Osteocyte (in vitro differentiated cells): ENCODE measurements at regions not wholly inside any gene's neighbourhood (a gene's known extent, or its start where the extent isn't known, plus 50 kb on each side); places are given as distances from the start of the nearest gene placed in this dataset.
"Not testable (repeated sequence)": the region's sequence is repeated elsewhere in the genome, so short reads cannot be mapped to it uniquely, and the experiment has no call there.

Source experiments
- DNase-seq: peaks from one replicate; pipeline ENCODE4 v3.0.0; 2021; ENCODE audit warnings: mixed read lengths; ENCODE audit not compliant: unreplicated experiment; ENCODE audit errors: extremely low spot score
- H3K27ac Mint-ChIP-seq: one replicate; pipeline ENCODE4 v1.8.0; 2021; ENCODE audit warnings: mild to moderate bottlenecking, mixed read lengths; ENCODE audit not compliant: unreplicated experiment
- H3K27me3 Mint-ChIP-seq: one replicate; pipeline ENCODE4 v1.8.0; 2021; ENCODE audit warnings: mixed read lengths; ENCODE audit not compliant: unreplicated experiment
- H3K36me3 Mint-ChIP-seq: one replicate; pipeline ENCODE4 v1.8.0; 2021; ENCODE audit warnings: mixed read lengths; ENCODE audit not compliant: unreplicated experiment
- H3K4me1 Mint-ChIP-seq: one replicate; pipeline ENCODE4 v1.8.0; 2021; ENCODE audit warnings: mixed read lengths; ENCODE audit not compliant: unreplicated experiment
- H3K4me3 Mint-ChIP-seq: one replicate; pipeline ENCODE4 v1.8.0; 2021; ENCODE audit warnings: mild to moderate bottlenecking, moderate library complexity, mixed read lengths; ENCODE audit not compliant: unreplicated experiment
- H3K9me3 Mint-ChIP-seq: one replicate; pipeline ENCODE4 v1.8.0; 2021; ENCODE audit warnings: mixed read lengths; ENCODE audit not compliant: unreplicated experiment
- TF ChIP-seq, protein P1 (sequence below): fragments of 200-600 bp; sonication (generic); IDR thresholded peaks from 2 replicates; pipeline ENCODE4 v1.5.0; 2021; ENCODE audit warnings: antibody characterized with exemption, mild to moderate bottlenecking, moderate library complexity

DNA sequence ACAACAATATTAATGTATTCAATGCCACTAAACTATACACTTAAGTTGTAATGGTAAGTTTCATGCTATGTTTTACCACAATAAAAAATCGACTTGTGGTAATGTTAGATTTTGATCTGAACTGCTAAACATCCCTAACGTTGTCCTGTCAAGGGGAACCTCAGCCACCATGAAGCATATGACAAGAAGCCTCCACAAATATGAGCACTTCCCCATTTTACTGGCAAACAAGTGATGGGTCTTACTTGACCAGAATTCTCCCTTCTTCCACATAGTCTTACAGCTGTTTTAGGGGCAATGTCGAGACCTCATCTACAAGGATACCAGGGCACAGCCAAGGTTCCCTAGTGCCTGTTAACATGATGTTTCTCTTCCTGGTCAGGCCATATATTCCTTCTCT, 124.2 kb upstream of the ABI3BP start:
- Mint-ChIP-seq H3K27ac (no peak overlapping the region), H3K27me3 (no peaks in the 10 kb centered on the region), H3K9me3 (no peaks in the 10 kb centered on the region), H3K4me3 (no peak overlapping the region), H3K4me1 (peaks cover 5% of the 10 kb centered on the region), H3K36me3 (no peaks in the 10 kb centered on the region)
- no peak for DNase-seq
- TF ChIP-seq, protein P1, sequence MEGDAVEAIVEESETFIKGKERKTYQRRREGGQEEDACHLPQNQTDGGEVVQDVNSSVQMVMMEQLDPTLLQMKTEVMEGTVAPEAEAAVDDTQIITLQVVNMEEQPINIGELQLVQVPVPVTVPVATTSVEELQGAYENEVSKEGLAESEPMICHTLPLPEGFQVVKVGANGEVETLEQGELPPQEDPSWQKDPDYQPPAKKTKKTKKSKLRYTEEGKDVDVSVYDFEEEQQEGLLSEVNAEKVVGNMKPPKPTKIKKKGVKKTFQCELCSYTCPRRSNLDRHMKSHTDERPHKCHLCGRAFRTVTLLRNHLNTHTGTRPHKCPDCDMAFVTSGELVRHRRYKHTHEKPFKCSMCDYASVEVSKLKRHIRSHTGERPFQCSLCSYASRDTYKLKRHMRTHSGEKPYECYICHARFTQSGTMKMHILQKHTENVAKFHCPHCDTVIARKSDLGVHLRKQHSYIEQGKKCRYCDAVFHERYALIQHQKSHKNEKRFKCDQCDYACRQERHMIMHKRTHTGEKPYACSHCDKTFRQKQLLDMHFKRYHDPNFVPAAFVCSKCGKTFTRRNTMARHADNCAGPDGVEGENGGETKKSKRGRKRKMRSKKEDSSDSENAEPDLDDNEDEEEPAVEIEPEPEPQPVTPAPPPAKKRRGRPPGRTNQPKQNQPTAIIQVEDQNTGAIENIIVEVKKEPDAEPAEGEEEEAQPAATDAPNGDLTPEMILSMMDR: no peak

DNA sequence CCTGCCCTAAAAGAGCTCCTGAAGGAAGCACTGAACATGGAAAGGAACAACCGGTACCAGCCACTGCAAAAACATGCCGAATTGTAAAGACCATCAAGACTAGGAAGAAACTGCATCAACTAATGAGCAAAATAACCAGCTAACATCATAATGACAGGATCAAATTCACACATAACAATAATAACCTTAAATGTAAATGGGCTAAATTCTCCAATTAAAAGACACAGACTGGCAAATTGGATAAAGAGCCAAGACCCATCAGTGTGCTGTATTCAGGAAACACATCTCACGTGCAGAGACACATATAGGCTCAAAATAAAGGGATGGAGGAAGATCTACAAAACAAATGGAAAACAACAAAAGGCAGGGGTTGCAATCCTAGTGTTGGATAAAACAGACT, 117.1 kb upstream of the ABI3BP start:
- not testable (repeated sequence) for H3K4me3 Mint-ChIP-seq, H3K4me1 Mint-ChIP-seq, H3K27ac Mint-ChIP-seq, H3K27me3 Mint-ChIP-seq, H3K36me3 Mint-ChIP-seq, DNase-seq
- H3K9me3 Mint-ChIP-seq: peaks cover 27% of the 10 kb centered on the region

DNA sequence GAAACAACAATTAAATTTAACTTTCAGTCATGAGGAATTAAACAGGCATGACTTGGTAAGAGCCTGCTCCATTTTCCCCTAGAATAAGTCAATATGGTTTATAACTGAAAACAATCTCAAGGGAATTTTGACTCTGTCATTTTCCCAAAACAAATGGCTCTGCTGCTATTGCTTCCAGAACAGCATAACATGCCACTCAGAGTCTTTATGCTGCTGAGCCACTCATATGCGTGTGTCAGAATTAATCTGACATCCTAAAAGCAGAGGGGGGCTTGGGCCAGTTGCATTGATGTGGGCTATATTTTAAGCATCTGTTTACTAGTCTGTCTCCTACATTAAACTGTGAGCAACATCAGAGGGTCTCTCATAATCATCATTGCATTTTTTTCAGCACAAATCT, 111.1 kb upstream of the ABI3BP start:
- no peak for DNase-seq
- no peak overlapping the region for H3K27ac Mint-ChIP-seq
- no peaks in the 10 kb centered on the region for H3K27me3 Mint-ChIP-seq
- no peaks in the 10 kb centered on the region for H3K4me1 Mint-ChIP-seq
- TF ChIP-seq, protein P1: no peak
- H3K9me3 Mint-ChIP-seq: peaks cover 10% of the 10 kb centered on the region
- H3K36me3 Mint-ChIP-seq: peaks cover 1% of the 10 kb centered on the region
- no peak overlapping the region for H3K4me3 Mint-ChIP-seq

DNA sequence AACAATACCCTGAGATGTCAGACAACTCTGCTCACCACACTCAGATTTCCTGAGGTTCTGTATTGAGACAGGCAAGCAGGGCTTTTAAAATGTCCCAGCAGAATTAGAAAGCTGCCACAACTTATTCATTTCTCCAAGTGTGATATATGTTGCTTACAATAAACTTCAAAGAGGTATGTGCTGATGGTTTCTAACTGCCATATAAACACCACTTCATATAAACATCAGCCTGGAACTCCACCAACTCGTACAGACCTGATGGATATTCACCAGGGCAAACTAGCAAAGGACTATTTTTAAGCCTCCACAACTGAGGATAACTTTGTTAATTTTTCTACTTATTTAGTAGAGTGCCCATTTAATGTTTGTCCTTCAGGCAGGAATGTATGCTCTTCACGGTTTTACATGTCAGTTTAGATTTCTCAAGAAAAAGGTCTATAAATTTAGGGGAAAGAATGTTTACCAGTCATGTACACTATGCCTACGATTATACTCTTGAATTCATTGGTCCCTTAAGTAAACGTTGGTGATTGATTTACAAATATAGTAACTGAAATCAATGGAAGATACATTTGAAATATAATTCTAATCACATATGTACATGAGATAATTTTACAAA, 109.6 kb upstream of the ABI3BP start:
- Mint-ChIP-seq H3K4me3 (no peak overlapping the region), H3K4me1 (no peaks in the 10 kb centered on the region), H3K9me3 (peaks cover 7% of the 10 kb centered on the region), H3K27ac (no peak overlapping the region), H3K36me3 (no peaks in the 10 kb centered on the region), H3K27me3 (no peaks in the 10 kb centered on the region)
- TF ChIP-seq, protein P1: no peak
- no peak for DNase-seq

DNA sequence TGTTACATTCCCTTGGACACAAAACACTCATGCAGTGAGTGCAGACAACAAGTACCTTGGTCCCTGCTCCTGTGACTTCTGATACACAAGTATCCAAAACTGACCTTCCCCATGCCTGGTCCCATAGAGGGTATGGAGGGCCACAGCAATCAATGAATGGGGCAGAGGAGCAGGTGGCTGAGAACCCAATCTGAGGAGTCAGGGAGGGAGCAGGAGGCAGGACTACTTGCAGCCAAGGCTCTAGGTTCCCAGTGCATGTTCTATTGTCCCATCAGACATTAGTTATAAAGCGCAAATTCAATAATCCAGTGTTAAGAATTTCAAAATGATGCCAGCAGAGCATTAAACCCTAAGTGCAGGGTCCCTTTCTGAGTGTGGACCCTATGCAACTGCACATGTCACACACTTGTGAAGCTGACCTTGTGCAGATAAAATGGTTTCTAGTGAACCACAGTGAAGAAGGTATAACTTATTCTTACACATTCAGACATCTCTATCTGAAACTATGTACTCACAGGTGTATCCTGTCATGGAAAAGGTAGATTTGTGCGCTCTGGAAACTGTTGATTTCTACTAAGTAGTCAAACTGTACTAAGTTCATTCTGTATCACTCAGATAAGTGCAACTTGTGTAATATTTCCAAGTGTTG, 107.3 kb upstream of the ABI3BP start:
- H3K9me3 Mint-ChIP-seq: no peaks in the 10 kb centered on the region
- no peak overlapping the region for H3K4me3 Mint-ChIP-seq
- no peaks in the 10 kb centered on the region for H3K36me3 Mint-ChIP-seq
- DNase-seq: no peak
- H3K27ac Mint-ChIP-seq: no peak overlapping the region
- no peaks in the 10 kb centered on the region for H3K27me3 Mint-ChIP-seq
- peaks cover 14% of the 10 kb centered on the region for H3K4me1 Mint-ChIP-seq
- TF ChIP-seq, protein P1: no peak
